GM12878 (cell line): ENCODE measurements at regions not wholly inside any gene's neighbourhood (a gene's known extent, or its start where the extent isn't known, plus 50 kb on each side); places are given as distances from the start of the nearest gene placed in this dataset.

ENCODE experiments used
- ATAC-seq: fragments of 200-7000 bp; cut with Tn5 transposase; 3 replicates; pipeline ENCODE4 v1.9.1; 2020; ENCODE audit warnings: mild to moderate bottlenecking, moderate library complexity
- BruUV-seq: library from RNA; stranded (reverse); fragments of 400-500 nt; replicated peaks from 2 replicates; lab custom pipeline; 2021; lab: Mats Ljungman, UMichigan
- CTCF ChIA-PET: fragments of 300-600 bp; sonication (Branson Sonifier 250); formaldehyde crosslinking; extraction: SDS; loops from one replicate; lab custom pipeline; 2021; ENCODE audit warnings: inconsistent platforms; lab: Yijun Ruan, JAX
- POLR2A ChIA-PET: fragments of 350-600 bp; formaldehyde crosslinking; extraction: SDS; loops from one replicate; lab custom pipeline; 2021; ENCODE audit warnings: inconsistent platforms; lab: Charles Lee
- RAD21 ChIA-PET: fragments of 300-600 bp; sonication (Branson Sonifier 250); formaldehyde crosslinking; loops from one replicate; lab custom pipeline; 2023; ENCODE audit warnings: antibody characterized with exemption; ENCODE audit not compliant: unreplicated experiment; lab: Charles Lee
- SMC1A ChIA-PET: fragments of 300-600 bp; sonication (Branson Sonifier 250); formaldehyde crosslinking; loops from one replicate; lab custom pipeline; 2023; ENCODE audit not compliant: unreplicated experiment, uncharacterized antibody; lab: Charles Lee
- DNase-seq: peaks from one replicate; pipeline ENCODE4 v3.0.0-alpha.2; 2011; ENCODE audit warnings: low read depth, low spot score
- FAIRE-seq: peaks from 3 replicates; lab custom pipeline; 2011; peaks lifted over from hg19 to GRCh38; lab: Jason Lieb, UNC
- H2AFZ ChIP-seq: 2 replicates; pipeline ENCODE4 v1.6.0; 2011; ENCODE audit warnings: low read depth, low read length, control low read depth; ENCODE audit not compliant: control insufficient read depth
- H3K27ac ChIP-seq: 2 replicates; pipeline ENCODE4 v1.5.1; 2011; ENCODE audit warnings: control low read depth; ENCODE audit not compliant: control insufficient read depth, insufficient read depth
- H3K27me3 ChIP-seq, 2 experiments: replicated peaks in 1 of 2; 2 replicates each; pipeline versions ENCODE4 v1.6.0 to v1.6.1; 2011; ENCODE audit warnings: low read length in 1 of 2; ENCODE audit not compliant: control insufficient read depth in 2 of 2, insufficient read depth in 2 of 2
- H3K36me3 ChIP-seq, 2 experiments: 2 replicates each; pipeline ENCODE4 v1.5.1; 2011; ENCODE audit warnings: low read length in 1 of 2; ENCODE audit not compliant: control insufficient read depth in 2 of 2, insufficient read depth in 2 of 2
- H3K4me1 ChIP-seq: 2 replicates; pipeline ENCODE4 v1.6.1; 2011; ENCODE audit warnings: mild to moderate bottlenecking, low read length, moderate library complexity, mixed read lengths; ENCODE audit not compliant: control insufficient read depth, insufficient read depth
- H3K4me2 ChIP-seq: 2 replicates; pipeline ENCODE4 v1.6.0; 2011; ENCODE audit warnings: control low read depth; ENCODE audit not compliant: control insufficient read depth, insufficient read depth
- H3K4me3 ChIP-seq: fragments of 200-600 bp; sonication (generic); 2 replicates; pipeline ENCODE4 v1.5.1; 2016
- H3K79me2 ChIP-seq: 2 replicates; pipeline ENCODE4 v1.6.0; 2011; ENCODE audit warnings: low read length; ENCODE audit not compliant: control insufficient read depth, insufficient read depth
- H3K9ac ChIP-seq: 2 replicates; pipeline ENCODE4 v1.8.0; 2011; ENCODE audit warnings: low read length, control low read depth, mixed read lengths; ENCODE audit not compliant: control insufficient read depth, insufficient read depth
- H3K9me3 ChIP-seq: replicated peaks from 3 replicates; pipeline ENCODE4 v1.5.1; 2011; ENCODE audit warnings: mild to moderate bottlenecking, low read length; ENCODE audit not compliant: control insufficient read depth, insufficient read depth
- H4K20me1 ChIP-seq: 2 replicates; pipeline ENCODE4 v1.6.0; 2011; ENCODE audit not compliant: control insufficient read depth, insufficient read depth
- JUND ChIP-seq: IDR thresholded peaks from 2 replicates; pipeline ENCODE4 v1.6.1; 2012; ENCODE audit warnings: low read depth, mild to moderate bottlenecking, low read length, improper control_type of control experiment, moderate library complexity
- WGBS: methylation state at CpG from one replicate; pipeline ENCODE4 v1.1.6; 2016; ENCODE audit warnings: low lambda C conversion rate; ENCODE audit not compliant: insufficient replicate concordance, insufficient coverage; ENCODE audit errors: missing lambda C conversion rate; 5-methylcytosine and 5-hydroxymethylcytosine counted together
- in situ Hi-C: fragments of 300-500 bp; cut with MboI; formaldehyde crosslinking; loops from 9 replicates; pipeline ENCODE4 v1.14.3; 2018; ENCODE audit warnings: mixed read lengths
- intact Hi-C: fragments of 100-400 bp; cut with micrococcal nuclease; formaldehyde crosslinking; loops from one replicate; pipeline ENCODE4 v1.14.2; 2022; ENCODE audit not compliant: unreplicated experiment
- TF ChIP-seq, protein P1 (sequence below), 3 experiments: IDR thresholded peaks in 2 of 3; conservative IDR thresholded peaks in 1 of 3; 2 replicates each; pipeline ENCODE4 v1.5.1; 2011; ENCODE audit warnings: low read depth in 3 of 3, low read length in 3 of 3, mild to moderate bottlenecking in 3 of 3, control low read depth in 2 of 3, moderate library complexity in 2 of 3, inconsistent platforms in 1 of 3, mixed read lengths in 1 of 3; ENCODE audit not compliant: control insufficient read depth in 2 of 3, insufficient read depth in 1 of 3; ENCODE audit errors: extremely low read depth in 1 of 3

DNA sequence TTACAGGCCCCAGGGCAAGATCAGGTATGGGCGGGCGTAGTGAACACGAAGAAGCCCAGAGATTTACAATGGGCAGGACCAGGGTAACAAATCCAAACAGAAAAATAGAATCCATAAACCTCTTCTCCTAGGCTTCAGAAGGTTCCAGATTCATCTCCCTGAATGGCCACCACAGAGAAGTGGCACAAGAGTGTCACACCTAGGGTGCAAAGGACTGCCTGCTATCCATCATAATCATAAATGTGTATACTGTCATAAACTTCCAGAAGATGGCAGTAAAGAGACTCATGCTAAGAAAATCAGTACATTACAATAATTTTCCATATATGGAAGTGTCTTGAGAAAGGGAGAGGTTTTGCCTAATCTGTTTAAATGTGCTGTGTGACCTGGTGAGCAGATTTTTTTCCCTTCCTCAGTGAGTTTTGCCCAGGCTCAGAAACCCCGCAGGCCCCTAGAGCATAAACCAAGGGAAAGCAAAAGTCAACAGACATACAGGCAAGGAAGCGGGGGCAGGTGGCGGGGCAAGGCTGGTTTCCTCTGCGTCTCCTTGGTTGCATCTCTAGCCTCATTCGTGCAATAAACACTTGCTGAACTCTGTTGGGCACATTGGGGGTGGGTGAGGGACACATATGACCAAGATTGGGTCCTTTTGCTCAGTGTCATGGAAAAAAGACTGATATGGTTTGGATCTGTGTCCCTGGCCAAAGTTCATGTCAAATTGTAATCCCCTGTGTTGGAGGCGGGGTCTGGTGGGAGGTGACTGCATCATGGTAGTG is 92.0 kb upstream of the CDH5 start:
- in situ Hi-C loops, result no loop called here

More for the DNA sequence above, 92.0 kb upstream of the CDH5 start:
- 33% methylated on average over 9 of the region's 9 CpGs for WGBS
- RAD21 ChIA-PET, result no interaction called here
- DNase-seq (no peak), ATAC-seq (peak; percentile 81)
- no peaks in the 10 kb centered on the region for H4K20me1 ChIP-seq
- intact Hi-C loops, result loop anchor here (1.0 to 2.0 kb wide), 2 partner anchors 41 to 70 kb away; no protein-coding TSS in a partner anchor
- BruUV-seq, result no TSS peak
- H2AFZ ChIP-seq, result no peak overlapping the region
- CTCF ChIA-PET, result interaction anchor here (0.7 to 1.9 kb wide), 5 partner anchors 8 to 80 kb away, joined by 3 to 8 read pairs (median 3); no protein-coding TSS in a partner anchor
- no peaks in the 10 kb centered on the region for H3K4me1 ChIP-seq
- TF ChIP-seq JUND, result no peak
- TF ChIP-seq, protein P1, sequence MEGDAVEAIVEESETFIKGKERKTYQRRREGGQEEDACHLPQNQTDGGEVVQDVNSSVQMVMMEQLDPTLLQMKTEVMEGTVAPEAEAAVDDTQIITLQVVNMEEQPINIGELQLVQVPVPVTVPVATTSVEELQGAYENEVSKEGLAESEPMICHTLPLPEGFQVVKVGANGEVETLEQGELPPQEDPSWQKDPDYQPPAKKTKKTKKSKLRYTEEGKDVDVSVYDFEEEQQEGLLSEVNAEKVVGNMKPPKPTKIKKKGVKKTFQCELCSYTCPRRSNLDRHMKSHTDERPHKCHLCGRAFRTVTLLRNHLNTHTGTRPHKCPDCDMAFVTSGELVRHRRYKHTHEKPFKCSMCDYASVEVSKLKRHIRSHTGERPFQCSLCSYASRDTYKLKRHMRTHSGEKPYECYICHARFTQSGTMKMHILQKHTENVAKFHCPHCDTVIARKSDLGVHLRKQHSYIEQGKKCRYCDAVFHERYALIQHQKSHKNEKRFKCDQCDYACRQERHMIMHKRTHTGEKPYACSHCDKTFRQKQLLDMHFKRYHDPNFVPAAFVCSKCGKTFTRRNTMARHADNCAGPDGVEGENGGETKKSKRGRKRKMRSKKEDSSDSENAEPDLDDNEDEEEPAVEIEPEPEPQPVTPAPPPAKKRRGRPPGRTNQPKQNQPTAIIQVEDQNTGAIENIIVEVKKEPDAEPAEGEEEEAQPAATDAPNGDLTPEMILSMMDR (IDR thresholded peaks at IDR 0.05 in 2 of 3, conservative IDR thresholded peaks at IDR 0.05 in 1 of 3; ENCODE audit: control insufficient read depth in 2 of 3, extremely low read depth in 1 of 3, insufficient read depth in 1 of 3, low read depth in 3 of 3, low read length in 3 of 3), result peak in 2 of 3 experiments; percentile 35 to 41; a peak in 2 of 6 replicates
- TF ChIP-seq, all 136 proteins: peak for 1
- Histone ChIP-seq H3K9ac (no peak overlapping the region), H3K9me3 (no peaks in the 10 kb centered on the region; the same call in 2 of the 3 replicates), H3K36me3 (no peaks in the 10 kb centered on the region), H3K4me3 (no peak overlapping the region), H3K27me3 (no peaks in the 10 kb centered on the region; a peak in 1 of 4 replicates), H3K79me2 (no peaks in the 10 kb centered on the region), H3K27ac (no peak overlapping the region), H3K4me2 (no peak overlapping the region)
- SMC1A ChIA-PET, result interaction anchor here (0.6 to 2.1 kb wide), 3 partner anchors 40 to 46 kb away, joined by 4 to 6 read pairs (median 5); no protein-coding TSS in a partner anchor
- peak; percentile 44 for FAIRE-seq
- POLR2A ChIA-PET, result no interaction called here
